Progenitor cell of endocrine pancreas (in vitro differentiated cells): ENCODE measurements at regions not wholly inside any gene's neighbourhood (a gene's known extent, or its start where the extent isn't known, plus 50 kb on each side); places are given as distances from the start of the nearest gene placed in this dataset.

Experiments used
- DNase-seq: peaks from one replicate; pipeline ENCODE4 v3.0.0; 2021; ENCODE audit warnings: low spot score; ENCODE audit not compliant: unreplicated experiment
- H3K27ac Mint-ChIP-seq: 2 replicates; pipeline ENCODE4 v1.8.0; 2021; ENCODE audit warnings: mild to moderate bottlenecking, moderate library complexity, mixed read lengths
- H3K27me3 Mint-ChIP-seq: 2 replicates; pipeline ENCODE4 v1.8.0; 2021; ENCODE audit warnings: mixed read lengths
- H3K36me3 Mint-ChIP-seq: 2 replicates; pipeline ENCODE4 v1.8.0; 2022; ENCODE audit warnings: mixed read lengths; ENCODE audit not compliant: insufficient read depth
- H3K4me1 Mint-ChIP-seq: 2 replicates; pipeline ENCODE4 v1.8.0; 2021; ENCODE audit warnings: low read depth, mixed read lengths
- H3K4me3 Mint-ChIP-seq: 2 replicates; pipeline ENCODE4 v1.8.0; 2021; ENCODE audit warnings: low read depth, mild to moderate bottlenecking, moderate library complexity, mixed read lengths
- H3K9me3 Mint-ChIP-seq: 2 replicates; pipeline ENCODE4 v1.8.0; 2021; ENCODE audit warnings: low read depth, mixed read lengths
- TF ChIP-seq, protein P1 (sequence below): fragments of 200-600 bp; sonication (generic); IDR thresholded peaks from one replicate; pipeline ENCODE4 v1.5.0; 2021; ENCODE audit warnings: antibody characterized with exemption, mild to moderate bottlenecking; ENCODE audit not compliant: unreplicated experiment

DNA sequence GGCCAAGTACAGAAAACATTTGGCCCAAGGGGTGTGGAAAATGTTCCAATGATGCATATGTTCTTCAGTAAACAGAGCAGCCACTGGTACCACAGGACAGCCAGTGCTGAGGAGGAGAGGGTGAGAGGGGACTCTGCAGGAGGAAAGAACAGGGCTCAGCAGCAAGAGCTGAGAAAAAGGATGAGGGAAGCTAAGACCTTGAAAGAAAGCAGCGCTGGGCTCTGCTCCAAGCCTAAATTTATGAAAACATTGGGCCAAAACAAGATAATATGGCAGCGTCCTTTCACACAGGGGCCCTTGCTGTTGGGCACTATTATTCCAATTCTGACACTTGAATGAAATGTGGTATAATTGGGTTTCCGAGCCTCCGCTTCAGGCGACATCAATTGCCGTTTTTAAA lies 939.0 kb upstream of the FANCL start:
- Mint-ChIP-seq H3K4me3 (no peak overlapping the region), H3K9me3 (no peaks in the 10 kb centered on the region), H3K27me3 (no peaks in the 10 kb centered on the region), H3K4me1 (peaks cover 14% of the 10 kb centered on the region), H3K36me3 (no peaks in the 10 kb centered on the region), H3K27ac (no peak overlapping the region)
- TF ChIP-seq, protein P1, sequence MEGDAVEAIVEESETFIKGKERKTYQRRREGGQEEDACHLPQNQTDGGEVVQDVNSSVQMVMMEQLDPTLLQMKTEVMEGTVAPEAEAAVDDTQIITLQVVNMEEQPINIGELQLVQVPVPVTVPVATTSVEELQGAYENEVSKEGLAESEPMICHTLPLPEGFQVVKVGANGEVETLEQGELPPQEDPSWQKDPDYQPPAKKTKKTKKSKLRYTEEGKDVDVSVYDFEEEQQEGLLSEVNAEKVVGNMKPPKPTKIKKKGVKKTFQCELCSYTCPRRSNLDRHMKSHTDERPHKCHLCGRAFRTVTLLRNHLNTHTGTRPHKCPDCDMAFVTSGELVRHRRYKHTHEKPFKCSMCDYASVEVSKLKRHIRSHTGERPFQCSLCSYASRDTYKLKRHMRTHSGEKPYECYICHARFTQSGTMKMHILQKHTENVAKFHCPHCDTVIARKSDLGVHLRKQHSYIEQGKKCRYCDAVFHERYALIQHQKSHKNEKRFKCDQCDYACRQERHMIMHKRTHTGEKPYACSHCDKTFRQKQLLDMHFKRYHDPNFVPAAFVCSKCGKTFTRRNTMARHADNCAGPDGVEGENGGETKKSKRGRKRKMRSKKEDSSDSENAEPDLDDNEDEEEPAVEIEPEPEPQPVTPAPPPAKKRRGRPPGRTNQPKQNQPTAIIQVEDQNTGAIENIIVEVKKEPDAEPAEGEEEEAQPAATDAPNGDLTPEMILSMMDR: no peak
- no peak for DNase-seq

DNA sequence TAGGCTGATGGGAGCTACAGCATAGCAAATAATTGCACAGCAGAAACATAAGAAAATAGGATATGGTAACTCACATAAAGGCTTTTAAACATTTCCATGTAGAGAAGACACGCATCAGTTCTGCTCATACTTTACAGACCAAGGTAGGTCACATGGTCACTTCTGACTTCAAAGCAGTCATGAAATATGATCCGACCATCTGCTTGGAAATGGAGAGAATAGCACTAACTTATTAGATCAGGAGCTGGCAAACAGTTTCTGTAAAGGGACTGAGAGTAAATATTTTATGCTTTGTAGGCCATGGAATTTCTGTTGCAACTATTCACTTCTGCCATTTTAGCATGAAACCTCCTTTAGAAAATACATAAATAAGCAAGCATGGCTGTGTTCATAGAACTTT lies 936.6 kb upstream of the FANCL start:
- Mint-ChIP-seq H3K36me3 (no peaks in the 10 kb centered on the region), H3K9me3 (no peaks in the 10 kb centered on the region), H3K4me3 (no peak overlapping the region), H3K4me1 (peaks cover 6% of the 10 kb centered on the region), H3K27me3 (peaks cover 3% of the 10 kb centered on the region), H3K27ac (no peak overlapping the region)
- TF ChIP-seq, protein P1: no peak
- DNase-seq: no peak

DNA sequence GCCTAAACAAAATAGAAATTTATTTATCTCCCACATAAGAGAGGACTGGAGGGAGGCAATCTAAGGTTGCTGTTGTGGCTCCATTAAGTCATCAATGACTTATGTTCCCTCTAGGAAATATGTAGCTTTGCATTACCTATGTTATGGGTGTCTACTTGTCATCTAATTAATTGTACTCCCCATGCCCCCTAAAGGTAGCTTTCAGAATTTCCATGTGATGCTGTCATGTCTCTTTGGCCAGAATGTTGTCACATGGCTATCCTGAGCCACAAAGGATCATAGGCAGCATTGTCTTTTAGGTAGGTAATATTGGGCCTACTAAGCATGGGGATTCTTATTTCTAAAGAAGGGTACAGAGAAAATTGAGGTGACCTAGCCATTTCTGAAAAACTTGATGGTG lies 935.6 kb upstream of the FANCL start:
- TF ChIP-seq, protein P1: no peak
- H3K4me1 Mint-ChIP-seq: peaks cover 6% of the 10 kb centered on the region
- peaks cover 3% of the 10 kb centered on the region for H3K27me3 Mint-ChIP-seq
- no peaks in the 10 kb centered on the region for H3K9me3 Mint-ChIP-seq
- H3K36me3 Mint-ChIP-seq: no peaks in the 10 kb centered on the region
- H3K27ac Mint-ChIP-seq: no peak overlapping the region
- H3K4me3 Mint-ChIP-seq: no peak overlapping the region
- DNase-seq: no peak

DNA sequence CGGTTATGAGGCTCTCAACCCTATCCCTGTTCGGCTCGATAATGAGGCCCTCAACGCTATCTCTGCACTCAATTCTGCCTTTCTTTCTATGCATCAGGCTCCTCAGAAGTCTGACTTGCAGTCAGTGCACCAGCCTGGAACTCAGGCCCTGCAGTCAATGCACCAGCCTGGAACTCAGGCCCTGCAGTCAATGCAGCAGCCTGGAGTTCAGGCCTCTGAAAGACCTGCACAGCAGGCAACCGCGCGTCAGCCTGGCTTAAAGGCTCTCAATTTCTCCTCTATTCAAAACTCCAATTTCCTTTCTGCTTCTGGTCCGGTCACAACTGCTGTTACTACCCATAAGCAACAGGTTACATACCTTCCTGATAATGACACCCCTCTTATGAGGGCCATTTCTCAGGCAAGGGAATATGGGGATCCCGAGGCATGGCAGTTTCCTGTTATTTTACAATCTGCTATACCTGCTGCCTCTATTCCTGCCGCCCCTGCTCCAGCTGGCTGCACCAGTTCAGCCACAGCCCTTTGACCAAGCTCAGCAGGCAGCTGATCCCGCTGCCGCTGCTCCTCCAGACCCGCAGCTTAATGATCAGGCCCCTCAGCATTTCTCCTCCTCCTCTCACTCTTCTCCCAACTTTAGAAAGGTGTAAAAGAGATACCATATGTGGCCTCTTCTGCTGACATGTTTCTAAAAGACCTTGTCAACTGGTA lies 933.6 kb upstream of the FANCL start:
- no peak for DNase-seq
- TF ChIP-seq, protein P1: no peak
- no peak overlapping the region for H3K4me3 Mint-ChIP-seq
- no peaks in the 10 kb centered on the region for H3K36me3 Mint-ChIP-seq
- H3K4me1 Mint-ChIP-seq: peaks cover 6% of the 10 kb centered on the region
- H3K27ac Mint-ChIP-seq: no peak overlapping the region
- peaks cover 3% of the 10 kb centered on the region for H3K27me3 Mint-ChIP-seq
- H3K9me3 Mint-ChIP-seq: no peaks in the 10 kb centered on the region

DNA sequence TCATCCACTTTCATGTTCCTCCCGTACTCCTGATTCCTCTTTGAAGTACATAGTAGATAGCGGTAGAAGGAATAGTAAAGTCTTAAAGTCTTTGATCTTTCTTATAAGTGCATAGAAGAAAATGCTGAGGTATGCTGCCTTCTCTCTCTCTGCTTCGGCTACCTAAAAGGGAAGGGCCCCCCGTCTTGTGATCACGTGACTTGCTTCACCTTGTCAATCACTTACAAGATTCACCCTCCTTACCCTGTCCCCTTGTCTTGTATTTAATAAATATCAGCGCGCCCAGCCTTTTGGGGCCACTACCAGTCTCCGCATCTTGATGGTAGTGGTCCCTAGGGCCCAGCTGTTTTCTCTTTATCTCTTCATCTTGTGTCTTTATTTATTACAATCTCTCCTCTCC lies 932.2 kb upstream of the FANCL start:
- H3K27ac Mint-ChIP-seq: no peak overlapping the region
- no peaks in the 10 kb centered on the region for H3K36me3 Mint-ChIP-seq
- H3K4me1 Mint-ChIP-seq: peaks cover 6% of the 10 kb centered on the region
- no peak overlapping the region for H3K4me3 Mint-ChIP-seq
- H3K9me3 Mint-ChIP-seq: no peaks in the 10 kb centered on the region
- TF ChIP-seq, protein P1: no peak
- DNase-seq: no peak
- peaks cover 3% of the 10 kb centered on the region for H3K27me3 Mint-ChIP-seq
